GM18873 (cell line): ENCODE measurements at regions not wholly inside any gene's neighbourhood (a gene's known extent, or its start where the extent isn't known, plus 50 kb on each side); places are given as distances from the start of the nearest gene placed in this dataset.
"Not testable (repeated sequence)": the region's sequence is repeated elsewhere in the genome, so short reads cannot be mapped to it uniquely, and the experiment has no call there.

Source experiments
- ATAC-seq: cut with Tn5 transposase; IDR thresholded peaks from one replicate; pipeline ENCODE4 v1.9.1; 2021; ENCODE audit warnings: mild to moderate bottlenecking, moderate library complexity, moderate number of reproducible peaks; ENCODE audit not compliant: unreplicated experiment, low FRiP score

GRCh38 chr2:131668794-131669540 lies 141.3 kb downstream of the CCDC74A start:
- ATAC-seq: not testable (repeated sequence)

GRCh38 chr2:131671841-131672470 lies 144.3 kb downstream of the CCDC74A start:
- ATAC-seq: not testable (repeated sequence)

- peak; percentile 68 for ATAC-seq
Measured at GRCh38 chr2:131672471-131673399, 145.0 kb downstream of the CCDC74A start.

GRCh38 chr2:131673400-131674173 lies 145.9 kb downstream of the CCDC74A start:
- peak; percentile 76 for ATAC-seq

GRCh38 chr2:131674174-131674507 lies 146.5 kb downstream of the CCDC74A start:
- no peak for ATAC-seq

GRCh38 chr2:131681611-131682121 lies 154.0 kb downstream of the CCDC74A start:
- ATAC-seq: not testable (repeated sequence)

GRCh38 chr2:131682122-131682944 lies 154.6 kb downstream of the CCDC74A start:
- ATAC-seq: peak; percentile 99

GRCh38 chr2:131682945-131683330 lies 155.2 kb downstream of the CCDC74A start:
- peak; percentile 31 for ATAC-seq

GRCh38 chr2:131684631-131685316 lies 157.1 kb downstream of the CCDC74A start:
- not testable (repeated sequence) for ATAC-seq

- not testable (repeated sequence) for ATAC-seq
Measured at GRCh38 chr2:131686164-131686893, 158.6 kb downstream of the CCDC74A start.

GRCh38 chr2:131686894-131687238 lies 159.2 kb downstream of the CCDC74A start:
- ATAC-seq: not testable (repeated sequence)

- ATAC-seq: not testable (repeated sequence)
Measured at GRCh38 chr2:131689066-131689465, 161.4 kb downstream of the CCDC74A start.

GRCh38 chr2:131711268-131711667 lies 183.6 kb downstream of the CCDC74A start:
- not testable (repeated sequence) for ATAC-seq

- not testable (repeated sequence) for ATAC-seq
Measured at GRCh38 chr2:131717907-131718306, 190.2 kb downstream of the CCDC74A start.

GRCh38 chr2:131721163-131721562 lies 193.5 kb downstream of the CCDC74A start:
- ATAC-seq: not testable (repeated sequence)

- not testable (repeated sequence) for ATAC-seq
Measured at GRCh38 chr2:131722256-131722655, 194.6 kb downstream of the CCDC74A start.

- no peak for ATAC-seq
Measured at GRCh38 chr2:131724019-131724418, 196.3 kb downstream of the CCDC74A start.

GRCh38 chr2:131728451-131728850 lies 200.8 kb downstream of the CCDC74A start:
- not testable (repeated sequence) for ATAC-seq
